ENCODE measurements at regions not wholly inside any gene's neighbourhood (a gene's known extent, or its start where the extent isn't known, plus 50 kb on each side); places are given as distances from the start of the nearest gene placed in this dataset.

- Mint-ChIP-seq H3K27ac (no peak overlapping the region), H3K4me3 (no peak overlapping the region), H3K36me3 (no peaks in the 10 kb centered on the region), H3K9me3 (peaks cover 0 to 15% (median 7%) of the 10 kb centered on the region in 7 donors), H3K27me3 (ENCODE audit: low read depth in 3 of 3) (peaks cover 3 to 20% (median 12%) of the 10 kb centered on the region in 3 donors), H3K4me1 (no peaks in the 10 kb centered on the region)
- no peak for TF ChIP-seq CTCF (IDR thresholded peaks at IDR 0.05)
- peaks cover 0 to 6% of the 10 kb centered on the region in 2 donors for H3K9me3 ChIP-seq (replicated peaks in 1 of 2; ENCODE audit: control insufficient read depth in 1 of 2, insufficient read depth in 1 of 2, low read length in 2 of 2)
- H3K4me3 ChIP-seq (replicated peaks in 1 of 3; ENCODE audit: low read depth in 2 of 3, low read length in 3 of 3) = no peak overlapping the region
- no peak overlapping the region for H3K9ac ChIP-seq (ENCODE audit: insufficient read depth, low read length, poor library complexity, severe bottlenecking)
- WGBS (ENCODE audit: insufficient coverage) = 93% methylated on average over 2 of the region's 3 CpGs
- H3K36me3 ChIP-seq (replicated peaks in 1 of 2; ENCODE audit: control insufficient read depth in 1 of 2, insufficient read depth in 2 of 2, low read length in 2 of 2) = no peaks in the 10 kb centered on the region
- no peaks in the 10 kb centered on the region for H4K20me1 ChIP-seq (ENCODE audit: insufficient read depth, low read length)
- H3K4me2 ChIP-seq (replicated peaks; ENCODE audit: extremely low read depth, low read length, poor library complexity, severe bottlenecking) = no peak overlapping the region
- H3K27ac ChIP-seq (ENCODE audit: low read depth in 1 of 2, low read length in 2 of 2) = no peak overlapping the region
- H3K4me1 ChIP-seq (ENCODE audit: control insufficient read depth in 1 of 2, insufficient read depth in 2 of 2, low read length in 2 of 2) = no peaks in the 10 kb centered on the region
- no peak for DNase-seq
- H2AFZ ChIP-seq (ENCODE audit: insufficient read depth, low read depth, low read length, poor library complexity, severe bottlenecking) = no peak overlapping the region
- intact Hi-C loops (cut with micrococcal nuclease) = no loop called here
- peaks cover 0 to 18% of the 10 kb centered on the region in 2 donors for H3K27me3 ChIP-seq (ENCODE audit: control insufficient read depth in 2 of 2, insufficient read depth in 2 of 2, low read length in 2 of 2)
- H3K79me2 ChIP-seq (ENCODE audit: insufficient read depth, low read length) = no peaks in the 10 kb centered on the region
Measured at GRCh38 chr5:38613490-38613889, 57.0 kb upstream of the LIFR start.

GRCh38 chr5:38613992-38614836 is 57.8 kb upstream of the LIFR start:
- DNase-seq = no peak
- H3K79me2 ChIP-seq (ENCODE audit: insufficient read depth, low read length) = no peaks in the 10 kb centered on the region
- H4K20me1 ChIP-seq (ENCODE audit: insufficient read depth, low read length) = no peaks in the 10 kb centered on the region
- no peaks in the 10 kb centered on the region for H3K36me3 ChIP-seq (replicated peaks in 1 of 2; ENCODE audit: control insufficient read depth in 1 of 2, insufficient read depth in 2 of 2, low read length in 2 of 2)
- peaks cover under 1 to 6% of the 10 kb centered on the region in 2 donors for H3K9me3 ChIP-seq (replicated peaks in 1 of 2; ENCODE audit: control insufficient read depth in 1 of 2, insufficient read depth in 1 of 2, low read length in 2 of 2)
- no peak overlapping the region for H3K4me3 ChIP-seq (replicated peaks in 1 of 3; ENCODE audit: low read depth in 2 of 3, low read length in 3 of 3)
- intact Hi-C loops (cut with micrococcal nuclease) = no loop called here
- no peaks in the 10 kb centered on the region for H3K4me1 Mint-ChIP-seq
- TF ChIP-seq CTCF (IDR thresholded peaks at IDR 0.05) = no peak
- H3K27ac Mint-ChIP-seq = no peak overlapping the region
- 80% methylated on average over 1 of the region's 5 CpGs for WGBS (ENCODE audit: insufficient coverage)
- H3K9ac ChIP-seq (ENCODE audit: insufficient read depth, low read length, poor library complexity, severe bottlenecking) = no peak overlapping the region
- no peaks in the 10 kb centered on the region for H3K4me1 ChIP-seq (ENCODE audit: control insufficient read depth in 1 of 2, insufficient read depth in 2 of 2, low read length in 2 of 2)
- H3K4me3 Mint-ChIP-seq = no peak overlapping the region
- no peak overlapping the region for H3K4me2 ChIP-seq (replicated peaks; ENCODE audit: extremely low read depth, low read length, poor library complexity, severe bottlenecking)
- peaks cover 0 to 12% of the 10 kb centered on the region in 2 donors for H3K27me3 ChIP-seq (ENCODE audit: control insufficient read depth in 2 of 2, insufficient read depth in 2 of 2, low read length in 2 of 2)
- H2AFZ ChIP-seq (ENCODE audit: insufficient read depth, low read depth, low read length, poor library complexity, severe bottlenecking) = no peak overlapping the region
- H3K36me3 Mint-ChIP-seq = no peaks in the 10 kb centered on the region
- peaks cover 2 to 20% (median 12%) of the 10 kb centered on the region in 3 donors for H3K27me3 Mint-ChIP-seq (ENCODE audit: low read depth in 3 of 3)
- H3K9me3 Mint-ChIP-seq = peaks cover 2 to 21% (median 7%) of the 10 kb centered on the region in 7 donors
- H3K27ac ChIP-seq (ENCODE audit: low read depth in 1 of 2, low read length in 2 of 2) = no peak overlapping the region

Data from CD14-positive monocyte (primary cell).